ENCODE measurements at regions not wholly inside any gene's neighbourhood (a gene's known extent, or its start where the extent isn't known, plus 50 kb on each side); places are given as distances from the start of the nearest gene placed in this dataset.

DNA sequence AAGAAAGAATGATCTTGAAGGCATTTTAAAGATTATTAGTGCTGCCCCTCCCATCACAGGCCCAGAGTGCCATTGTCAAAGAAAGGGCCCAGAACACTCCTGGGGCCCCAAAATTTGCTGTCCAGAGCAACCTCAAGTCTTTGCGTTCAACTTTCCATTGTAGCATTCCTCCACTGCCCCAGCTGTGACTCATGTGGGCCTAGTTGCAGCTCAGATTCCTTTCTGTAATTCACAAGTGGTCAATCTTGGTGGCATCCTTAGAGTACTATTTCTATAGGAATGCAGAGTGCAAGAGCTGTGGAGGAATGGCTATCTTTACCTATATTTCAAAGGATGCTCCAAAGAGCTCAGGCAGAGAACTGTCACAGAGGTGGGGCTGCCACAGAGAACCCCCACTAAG is 1500.8 kb upstream of the IGFBP7 start:
- intact Hi-C loops (cut with DNase I) = no loop called here
- H3K9me3 ChIP-seq = no peaks in the 10 kb centered on the region
- 82 to 94% (median 84%) methylated on average over 1 of the region's 1 CpG for WGBS, 3 donors
- TF ChIP-seq, protein P1, sequence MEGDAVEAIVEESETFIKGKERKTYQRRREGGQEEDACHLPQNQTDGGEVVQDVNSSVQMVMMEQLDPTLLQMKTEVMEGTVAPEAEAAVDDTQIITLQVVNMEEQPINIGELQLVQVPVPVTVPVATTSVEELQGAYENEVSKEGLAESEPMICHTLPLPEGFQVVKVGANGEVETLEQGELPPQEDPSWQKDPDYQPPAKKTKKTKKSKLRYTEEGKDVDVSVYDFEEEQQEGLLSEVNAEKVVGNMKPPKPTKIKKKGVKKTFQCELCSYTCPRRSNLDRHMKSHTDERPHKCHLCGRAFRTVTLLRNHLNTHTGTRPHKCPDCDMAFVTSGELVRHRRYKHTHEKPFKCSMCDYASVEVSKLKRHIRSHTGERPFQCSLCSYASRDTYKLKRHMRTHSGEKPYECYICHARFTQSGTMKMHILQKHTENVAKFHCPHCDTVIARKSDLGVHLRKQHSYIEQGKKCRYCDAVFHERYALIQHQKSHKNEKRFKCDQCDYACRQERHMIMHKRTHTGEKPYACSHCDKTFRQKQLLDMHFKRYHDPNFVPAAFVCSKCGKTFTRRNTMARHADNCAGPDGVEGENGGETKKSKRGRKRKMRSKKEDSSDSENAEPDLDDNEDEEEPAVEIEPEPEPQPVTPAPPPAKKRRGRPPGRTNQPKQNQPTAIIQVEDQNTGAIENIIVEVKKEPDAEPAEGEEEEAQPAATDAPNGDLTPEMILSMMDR (IDR thresholded peaks at IDR 0.05) = no peak
- no peak for DNase-seq
- H3K4me1 ChIP-seq = no peaks in the 10 kb centered on the region
- H3K36me3 ChIP-seq (ENCODE audit: insufficient read depth in 1 of 2, low read depth in 1 of 2) = no peaks in the 10 kb centered on the region
- no peak overlapping the region for H3K4me3 ChIP-seq
- H3K27me3 ChIP-seq (ENCODE audit: insufficient read depth in 3 of 3, low read length in 2 of 3) = no peaks in the 10 kb centered on the region
- no peak overlapping the region for H3K27ac ChIP-seq
- no peak for ATAC-seq

DNA sequence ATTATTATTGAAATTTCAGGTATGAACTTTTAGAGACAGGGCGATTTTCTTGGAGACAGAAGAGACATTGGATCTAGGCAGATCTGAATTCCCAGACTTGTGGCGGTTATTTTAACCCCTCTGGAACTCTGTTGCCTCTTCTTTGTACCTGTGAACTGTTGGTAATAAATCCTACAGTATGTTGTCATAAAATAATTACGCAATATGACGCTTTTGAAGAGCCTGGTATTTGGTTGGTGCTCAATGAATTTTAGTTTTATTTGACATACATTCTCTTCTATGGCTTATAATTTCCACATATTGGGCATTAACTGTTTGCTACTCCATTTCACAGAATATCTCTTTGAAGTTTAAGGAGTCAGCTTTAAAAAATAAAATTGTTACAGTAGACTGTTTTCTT is 1496.1 kb upstream of the IGFBP7 start:
- Histone ChIP-seq H3K4me3 (no peak overlapping the region), H3K27me3 (ENCODE audit: insufficient read depth in 3 of 3, low read length in 2 of 3) (no peaks in the 10 kb centered on the region), H3K9me3 (no peaks in the 10 kb centered on the region), H3K36me3 (ENCODE audit: insufficient read depth in 1 of 2, low read depth in 1 of 2) (no peaks in the 10 kb centered on the region), H3K4me1 (no peaks in the 10 kb centered on the region), H3K27ac (no peak overlapping the region)
- DNase-seq (no peak), ATAC-seq (no peak)
- TF ChIP-seq, protein P1 (IDR thresholded peaks at IDR 0.05) = no peak
- WGBS, 3 donors = 74 to 75% (median 75%) methylated on average over 4 of the region's 4 CpGs
- intact Hi-C loops (cut with DNase I) = no loop called here

DNA sequence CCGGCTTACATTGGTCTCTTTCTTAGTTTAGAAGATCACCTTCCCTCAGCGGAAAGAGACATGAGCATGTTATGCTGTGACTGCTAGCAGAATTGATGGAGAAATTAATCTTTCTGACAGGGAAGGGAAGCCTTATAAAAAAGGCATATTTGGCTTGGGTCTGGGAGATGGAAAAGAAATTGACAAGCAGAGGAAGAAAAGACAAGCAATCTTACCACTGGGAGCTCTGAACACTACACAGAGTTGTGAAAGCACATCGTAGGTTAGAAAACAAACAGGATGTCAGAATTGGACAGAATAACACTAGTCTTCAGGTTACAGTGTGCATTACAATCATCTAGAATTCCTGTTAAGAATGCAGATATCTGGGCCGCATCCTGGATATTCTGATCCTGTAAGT is 1493.8 kb upstream of the IGFBP7 start:
- Histone ChIP-seq H3K27ac (no peak overlapping the region), H3K27me3 (ENCODE audit: insufficient read depth in 3 of 3, low read length in 2 of 3) (no peaks in the 10 kb centered on the region), H3K36me3 (ENCODE audit: insufficient read depth in 1 of 2, low read depth in 1 of 2) (no peaks in the 10 kb centered on the region), H3K9me3 (no peaks in the 10 kb centered on the region), H3K4me1 (no peaks in the 10 kb centered on the region), H3K4me3 (no peak overlapping the region)
- 75 to 82% (median 78%) methylated on average over 4 of the region's 4 CpGs for WGBS, 3 donors
- intact Hi-C loops (cut with DNase I) = no loop called here
- ATAC-seq (no peak), DNase-seq (no peak)
- TF ChIP-seq, protein P1 (IDR thresholded peaks at IDR 0.05) = no peak

DNA sequence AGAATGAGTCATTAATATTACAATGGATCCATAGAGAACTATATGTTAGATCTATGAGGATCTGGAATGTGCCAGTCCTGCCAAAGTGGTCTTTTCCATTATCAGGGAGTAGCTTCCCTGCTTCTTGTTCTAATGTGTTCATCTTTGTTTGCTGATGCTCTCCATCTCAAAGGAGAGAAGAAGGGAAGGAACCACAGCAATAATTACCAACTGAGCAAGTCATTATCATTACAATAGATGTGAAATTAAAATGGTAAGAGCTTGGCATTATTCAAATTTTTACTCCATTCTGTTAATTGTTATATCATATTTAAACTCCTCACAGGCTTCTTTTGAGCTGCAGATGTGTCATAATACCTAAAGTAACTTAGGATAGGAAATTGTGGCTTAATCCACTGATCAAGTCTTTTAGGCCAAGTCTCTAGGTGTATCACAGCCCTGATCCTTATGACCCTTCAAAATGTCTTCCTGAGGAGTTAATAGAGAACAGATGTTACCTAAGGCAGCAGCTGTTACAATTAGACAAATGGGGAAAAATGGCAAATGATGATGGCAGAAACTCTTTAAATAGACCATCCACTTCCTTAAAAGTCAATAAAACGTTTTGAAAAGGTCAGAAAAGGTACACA is 1492.7 kb upstream of the IGFBP7 start:
- intact Hi-C loops (cut with DNase I) = no loop called here
- no peaks in the 10 kb centered on the region for H3K9me3 ChIP-seq
- no peak overlapping the region for H3K27ac ChIP-seq
- no peak overlapping the region for H3K4me3 ChIP-seq
- ATAC-seq (no peak), DNase-seq (no peak)
- no peaks in the 10 kb centered on the region for H3K36me3 ChIP-seq (ENCODE audit: insufficient read depth in 1 of 2, low read depth in 1 of 2)
- TF ChIP-seq, protein P1 (IDR thresholded peaks at IDR 0.05) = no peak
- 0 to 7% (median 0%) methylated on average over 1 of the region's 1 CpG for WGBS, 3 donors
- H3K27me3 ChIP-seq (ENCODE audit: insufficient read depth in 3 of 3, low read length in 2 of 3) = no peaks in the 10 kb centered on the region
- no peaks in the 10 kb centered on the region for H3K4me1 ChIP-seq

DNA sequence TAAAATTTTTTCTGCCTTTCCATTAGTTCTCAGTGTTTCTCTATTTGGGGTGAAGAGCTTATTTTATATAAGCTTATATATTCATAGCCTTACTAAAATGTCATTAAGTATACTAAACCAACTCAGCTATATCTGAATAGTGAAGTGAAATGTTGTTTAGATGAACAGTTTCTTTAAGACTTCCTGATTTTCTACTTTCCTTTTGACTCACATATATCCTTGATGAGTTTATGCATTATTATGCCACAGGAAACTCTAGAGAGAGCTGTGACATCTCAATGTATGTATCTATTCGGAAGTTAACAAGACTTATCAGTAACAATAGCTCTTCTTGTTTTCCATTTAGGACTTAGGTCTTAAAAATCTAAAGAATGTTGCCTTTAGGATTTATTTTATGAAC is 1491.8 kb upstream of the IGFBP7 start:
- 62 to 71% (median 69%) methylated on average over 1 of the region's 1 CpG for WGBS, 3 donors
- H3K27me3 ChIP-seq (ENCODE audit: insufficient read depth in 3 of 3, low read length in 2 of 3) = no peaks in the 10 kb centered on the region
- no peaks in the 10 kb centered on the region for H3K4me1 ChIP-seq
- ATAC-seq (no peak), DNase-seq (no peak)
- H3K9me3 ChIP-seq = no peaks in the 10 kb centered on the region
- intact Hi-C loops (cut with DNase I) = no loop called here
- H3K4me3 ChIP-seq = no peak overlapping the region
- H3K36me3 ChIP-seq (ENCODE audit: insufficient read depth in 1 of 2, low read depth in 1 of 2) = no peaks in the 10 kb centered on the region
- H3K27ac ChIP-seq = no peak overlapping the region
- TF ChIP-seq, protein P1 (IDR thresholded peaks at IDR 0.05) = no peak

Measured in psoas muscle (tissue), 7 donors.